Upper lobe of right lung (tissue), 1 donor: ENCODE measurements at regions not wholly inside any gene's neighbourhood (a gene's known extent, or its start where the extent isn't known, plus 50 kb on each side); places are given as distances from the start of the nearest gene placed in this dataset.

Source experiments
- ATAC-seq: fragments of 200-7000 bp; cut with Tn5 transposase; one replicate; pipeline ENCODE4 v1.9.1; 2020; ENCODE audit warnings: mild to moderate bottlenecking, moderate library complexity
- DNase-seq: peaks from one replicate; pipeline ENCODE4 v3.0.0-alpha.2; 2020
- H3K27ac ChIP-seq: fragments of 200-600 bp; one replicate; pipeline ENCODE4 v1.8.0; 2022
- H3K27me3 ChIP-seq: fragments of 200-600 bp; one replicate; pipeline ENCODE4 v1.8.0; 2022; ENCODE audit warnings: mild to moderate bottlenecking
- H3K36me3 ChIP-seq: fragments of 200-600 bp; one replicate; pipeline ENCODE4 v1.8.0; 2022
- H3K4me1 ChIP-seq: fragments of 200-600 bp; one replicate; pipeline ENCODE4 v1.8.0; 2022
- H3K4me3 ChIP-seq: fragments of 200-600 bp; one replicate; pipeline ENCODE4 v1.8.0; 2022; ENCODE audit warnings: mild to moderate bottlenecking
- H3K9me3 ChIP-seq: fragments of 200-600 bp; one replicate; pipeline ENCODE4 v1.8.0; 2022
- intact Hi-C: fragments of 100-400 bp; cut with DNase I; formaldehyde crosslinking; loops from one replicate; pipeline ENCODE4 v1.11.0; 2022
- TF ChIP-seq, protein P1 (sequence below): fragments of 200-600 bp; IDR thresholded peaks from one replicate; pipeline ENCODE4 v1.8.0; 2022; ENCODE audit warnings: antibody characterized with exemption
- donor health status: DM: no; HTN: yes; CAD: no; lungs with severe emphysema.

DNA sequence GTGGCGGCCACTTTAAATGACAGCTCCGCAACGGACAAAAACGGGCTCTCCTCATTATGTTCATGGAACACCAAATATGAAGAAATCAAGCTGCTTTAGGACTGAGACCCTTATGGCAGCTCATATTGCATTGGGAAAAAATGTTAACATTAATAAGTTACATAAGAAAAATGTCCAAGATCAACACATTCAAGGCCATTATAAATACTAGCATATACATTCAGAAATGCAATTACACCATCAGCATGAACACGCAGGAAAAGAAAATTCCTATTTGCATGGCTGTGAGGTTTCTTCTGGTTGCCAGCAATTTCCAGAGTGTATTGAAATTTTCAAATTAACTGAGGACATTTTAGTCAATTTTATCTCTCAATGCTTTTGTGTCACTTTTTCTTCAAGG, 374.1 kb upstream of the NRP1 start:
- H3K27ac ChIP-seq: no peak overlapping the region
- DNase-seq (no peak), ATAC-seq (no peak)
- no peaks in the 10 kb centered on the region for H3K4me1 ChIP-seq
- no peak overlapping the region for H3K4me3 ChIP-seq
- no peaks in the 10 kb centered on the region for H3K9me3 ChIP-seq
- H3K27me3 ChIP-seq: no peaks in the 10 kb centered on the region
- intact Hi-C loops: no loop called here
- no peaks in the 10 kb centered on the region for H3K36me3 ChIP-seq
- TF ChIP-seq, protein P1, sequence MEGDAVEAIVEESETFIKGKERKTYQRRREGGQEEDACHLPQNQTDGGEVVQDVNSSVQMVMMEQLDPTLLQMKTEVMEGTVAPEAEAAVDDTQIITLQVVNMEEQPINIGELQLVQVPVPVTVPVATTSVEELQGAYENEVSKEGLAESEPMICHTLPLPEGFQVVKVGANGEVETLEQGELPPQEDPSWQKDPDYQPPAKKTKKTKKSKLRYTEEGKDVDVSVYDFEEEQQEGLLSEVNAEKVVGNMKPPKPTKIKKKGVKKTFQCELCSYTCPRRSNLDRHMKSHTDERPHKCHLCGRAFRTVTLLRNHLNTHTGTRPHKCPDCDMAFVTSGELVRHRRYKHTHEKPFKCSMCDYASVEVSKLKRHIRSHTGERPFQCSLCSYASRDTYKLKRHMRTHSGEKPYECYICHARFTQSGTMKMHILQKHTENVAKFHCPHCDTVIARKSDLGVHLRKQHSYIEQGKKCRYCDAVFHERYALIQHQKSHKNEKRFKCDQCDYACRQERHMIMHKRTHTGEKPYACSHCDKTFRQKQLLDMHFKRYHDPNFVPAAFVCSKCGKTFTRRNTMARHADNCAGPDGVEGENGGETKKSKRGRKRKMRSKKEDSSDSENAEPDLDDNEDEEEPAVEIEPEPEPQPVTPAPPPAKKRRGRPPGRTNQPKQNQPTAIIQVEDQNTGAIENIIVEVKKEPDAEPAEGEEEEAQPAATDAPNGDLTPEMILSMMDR: no peak

DNA sequence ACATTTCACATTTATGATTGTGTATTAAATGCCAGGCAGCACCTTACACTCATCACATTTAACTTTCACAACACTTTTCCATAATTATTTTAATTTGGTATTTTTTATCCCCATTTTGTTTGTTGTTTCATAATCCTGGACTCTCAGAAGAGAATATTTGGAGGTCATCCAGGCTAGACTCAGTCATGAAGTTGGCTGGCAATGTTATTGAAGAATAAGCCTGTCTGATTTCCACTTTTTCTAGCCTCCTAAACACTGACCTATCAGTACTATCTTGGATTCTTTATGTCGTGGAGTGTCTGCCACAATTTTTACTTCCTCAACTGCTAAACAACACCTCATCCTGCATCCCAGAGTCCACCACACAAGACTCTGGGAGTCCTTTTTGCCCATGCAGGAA, 372.3 kb upstream of the NRP1 start:
- no peak overlapping the region for H3K4me3 ChIP-seq
- H3K4me1 ChIP-seq: no peaks in the 10 kb centered on the region
- no peaks in the 10 kb centered on the region for H3K27me3 ChIP-seq
- no peaks in the 10 kb centered on the region for H3K9me3 ChIP-seq
- H3K36me3 ChIP-seq: no peaks in the 10 kb centered on the region
- ATAC-seq: no peak
- TF ChIP-seq, protein P1: no peak
- no peak for DNase-seq
- H3K27ac ChIP-seq: no peak overlapping the region
- intact Hi-C loops: no loop called here

DNA sequence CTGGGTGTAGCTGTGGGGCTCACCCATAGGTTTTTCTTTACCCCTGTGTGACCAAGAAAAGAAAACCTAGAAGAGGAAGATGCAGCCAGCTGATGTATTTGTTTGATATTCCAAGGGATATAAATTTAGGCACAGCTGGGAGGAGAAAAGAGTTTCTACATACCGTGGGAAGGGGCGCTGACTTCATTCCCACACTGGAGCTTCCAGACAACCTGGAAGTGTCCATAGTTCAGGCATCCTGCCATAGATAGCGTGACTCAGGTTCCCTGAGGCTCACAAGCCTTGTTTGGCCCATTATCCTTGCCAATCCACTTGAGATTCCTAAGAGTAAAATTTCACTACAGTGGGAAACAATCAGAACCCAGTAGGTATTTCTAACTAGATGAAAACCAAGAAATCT, 371.7 kb upstream of the NRP1 start:
- Histone ChIP-seq H3K4me3 (no peak overlapping the region), H3K27ac (no peak overlapping the region), H3K9me3 (no peaks in the 10 kb centered on the region), H3K27me3 (no peaks in the 10 kb centered on the region), H3K36me3 (no peaks in the 10 kb centered on the region), H3K4me1 (no peaks in the 10 kb centered on the region)
- no peak for DNase-seq
- TF ChIP-seq, protein P1: no peak
- no peak for ATAC-seq
- intact Hi-C loops: no loop called here

DNA sequence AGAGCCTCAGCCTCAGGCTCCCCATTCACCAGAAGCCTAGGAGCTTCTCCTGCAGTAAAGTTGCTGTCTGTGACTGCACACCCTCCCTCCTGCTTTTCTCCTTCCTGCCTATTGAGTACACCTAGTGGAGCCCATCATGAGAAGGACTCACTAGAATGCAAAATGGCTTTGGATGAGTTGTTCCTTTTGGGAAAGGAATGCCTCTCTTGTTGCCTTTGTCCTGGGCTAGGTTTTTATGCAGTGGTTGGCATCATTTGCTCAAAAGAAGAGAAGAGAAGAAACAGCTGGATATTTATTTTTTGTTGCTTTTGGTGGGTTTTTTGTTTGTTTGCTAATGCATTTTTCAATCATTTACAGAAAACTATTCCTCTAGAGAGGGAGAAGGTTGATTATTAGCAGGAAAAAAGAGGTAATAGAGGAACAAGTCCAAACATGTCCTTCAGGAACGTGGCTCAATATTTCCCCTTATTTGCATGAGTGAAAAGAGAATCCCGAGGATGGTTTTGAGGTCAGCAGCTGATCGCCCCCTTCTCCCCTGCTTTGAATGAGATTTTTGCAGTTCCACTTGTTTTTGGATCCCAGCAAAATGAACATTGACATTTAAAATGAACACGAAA, 369.9 kb upstream of the NRP1 start:
- no peaks in the 10 kb centered on the region for H3K4me1 ChIP-seq
- intact Hi-C loops: no loop called here
- no peak overlapping the region for H3K27ac ChIP-seq
- DNase-seq (no peak), ATAC-seq (no peak)
- no peaks in the 10 kb centered on the region for H3K9me3 ChIP-seq
- no peak overlapping the region for H3K4me3 ChIP-seq
- TF ChIP-seq, protein P1: no peak
- no peaks in the 10 kb centered on the region for H3K36me3 ChIP-seq
- no peaks in the 10 kb centered on the region for H3K27me3 ChIP-seq

DNA sequence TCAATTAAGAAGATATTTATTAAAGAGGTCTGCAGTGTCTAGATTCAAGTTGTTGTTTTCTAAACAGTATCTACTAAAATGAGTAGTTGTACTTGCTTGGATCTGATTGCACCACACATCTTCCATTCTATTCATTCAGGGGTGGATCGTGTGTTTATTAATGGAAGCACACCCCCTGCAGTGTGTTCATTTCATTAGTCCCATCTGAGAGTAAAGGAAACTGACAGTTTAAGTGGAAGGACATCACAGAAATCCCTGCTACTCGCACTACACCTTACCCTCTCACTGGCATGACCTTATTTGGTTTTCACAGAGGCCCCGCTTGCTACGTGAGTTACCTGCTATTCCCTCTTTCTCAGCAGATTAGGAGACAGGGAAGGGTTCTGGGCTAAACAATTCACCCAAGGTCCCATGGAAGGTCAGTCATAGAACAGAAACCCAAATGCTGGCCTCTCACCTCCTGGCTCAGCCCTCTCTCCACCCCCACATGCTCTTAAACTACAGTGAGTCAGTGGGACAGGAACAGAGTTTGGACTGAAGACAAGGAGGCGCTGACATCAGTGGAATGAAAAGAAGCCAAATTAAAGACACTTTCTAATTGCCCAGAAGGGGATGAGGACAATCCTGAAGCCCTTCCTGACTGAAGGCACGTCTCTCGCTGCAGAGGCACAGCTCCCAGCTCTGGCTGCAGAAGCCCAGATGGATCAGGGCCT, 369.2 kb upstream of the NRP1 start:
- TF ChIP-seq, protein P1: no peak
- Histone ChIP-seq H3K27me3 (no peaks in the 10 kb centered on the region), H3K4me1 (no peaks in the 10 kb centered on the region), H3K36me3 (no peaks in the 10 kb centered on the region), H3K27ac (no peak overlapping the region), H3K9me3 (no peaks in the 10 kb centered on the region), H3K4me3 (no peak overlapping the region)
- intact Hi-C loops: no loop called here
- ATAC-seq (no peak), DNase-seq (no peak)
